ENCODE measurements at regions not wholly inside any gene's neighbourhood (a gene's known extent, or its start where the extent isn't known, plus 50 kb on each side); places are given as distances from the start of the nearest gene placed in this dataset.

- TF ChIP-seq CTCF (IDR thresholded peaks at IDR 0.05) (no peak), POLR2A (IDR thresholded peaks at IDR 0.05) (no peak)
These were observed 58.9 kb upstream of the ARL4C start for GRCh38 chr2:234555616-234556249.

Data from heart left ventricle (tissue), 13 donors.